ENCODE measurements at regions not wholly inside any gene's neighbourhood (a gene's known extent, or its start where the extent isn't known, plus 50 kb on each side); places are given as distances from the start of the nearest gene placed in this dataset.

GRCh38 chr14:83153081-83153480, 1619.4 kb upstream of the SEL1L start:
- Histone ChIP-seq H3K4me3 (no peak overlapping the region), H3K27me3 (no peaks in the 10 kb centered on the region), H3K4me1 (ENCODE audit: insufficient read depth) (no peaks in the 10 kb centered on the region), H3K9me3 (no peaks in the 10 kb centered on the region), H3K36me3 (no peaks in the 10 kb centered on the region), H3K27ac (no peak overlapping the region)
- no peak for DNase-seq
- intact Hi-C loops (cut with DNase I), result no loop called here
- 39 to 49% (median 48%) methylated on average over 1 of the region's 1 CpG for WGBS, 3 donors
- TF ChIP-seq, protein P1, sequence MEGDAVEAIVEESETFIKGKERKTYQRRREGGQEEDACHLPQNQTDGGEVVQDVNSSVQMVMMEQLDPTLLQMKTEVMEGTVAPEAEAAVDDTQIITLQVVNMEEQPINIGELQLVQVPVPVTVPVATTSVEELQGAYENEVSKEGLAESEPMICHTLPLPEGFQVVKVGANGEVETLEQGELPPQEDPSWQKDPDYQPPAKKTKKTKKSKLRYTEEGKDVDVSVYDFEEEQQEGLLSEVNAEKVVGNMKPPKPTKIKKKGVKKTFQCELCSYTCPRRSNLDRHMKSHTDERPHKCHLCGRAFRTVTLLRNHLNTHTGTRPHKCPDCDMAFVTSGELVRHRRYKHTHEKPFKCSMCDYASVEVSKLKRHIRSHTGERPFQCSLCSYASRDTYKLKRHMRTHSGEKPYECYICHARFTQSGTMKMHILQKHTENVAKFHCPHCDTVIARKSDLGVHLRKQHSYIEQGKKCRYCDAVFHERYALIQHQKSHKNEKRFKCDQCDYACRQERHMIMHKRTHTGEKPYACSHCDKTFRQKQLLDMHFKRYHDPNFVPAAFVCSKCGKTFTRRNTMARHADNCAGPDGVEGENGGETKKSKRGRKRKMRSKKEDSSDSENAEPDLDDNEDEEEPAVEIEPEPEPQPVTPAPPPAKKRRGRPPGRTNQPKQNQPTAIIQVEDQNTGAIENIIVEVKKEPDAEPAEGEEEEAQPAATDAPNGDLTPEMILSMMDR (IDR thresholded peaks at IDR 0.05), result no peak
- TF ChIP-seq EP300 (IDR thresholded peaks at IDR 0.05) (no peak), POLR2A (IDR thresholded peaks at IDR 0.05) (no peak)

DNA sequence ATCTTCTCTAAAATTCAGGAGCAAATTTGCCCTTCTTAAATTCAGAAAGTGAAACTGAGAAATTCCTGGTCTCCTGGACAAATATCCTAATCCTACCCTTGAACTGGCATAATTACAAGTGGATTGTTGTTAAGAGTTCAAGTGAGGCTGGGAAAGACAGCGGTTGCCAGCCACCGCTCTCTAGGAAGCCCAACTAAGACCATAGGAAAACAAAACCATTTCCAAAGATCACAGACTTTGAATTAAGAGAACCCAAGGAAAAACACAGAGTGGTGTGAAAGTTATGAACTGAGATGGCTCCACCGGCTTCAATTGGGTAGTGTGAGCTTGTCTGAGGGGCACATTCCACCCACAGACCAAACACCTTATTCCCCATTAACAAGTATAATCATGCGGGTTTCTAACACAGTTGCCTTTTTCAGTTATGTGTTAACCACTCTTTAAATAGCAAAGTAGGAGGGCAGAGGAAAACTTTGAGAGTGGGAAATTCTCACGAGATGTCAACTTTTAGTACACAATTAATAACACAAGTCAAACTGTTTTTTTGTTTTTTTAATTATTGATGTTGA, 1628.8 kb upstream of the SEL1L start:
- Histone ChIP-seq H3K4me3 (no peak overlapping the region), H3K27ac (no peak overlapping the region), H3K36me3 (no peaks in the 10 kb centered on the region), H3K9me3 (no peaks in the 10 kb centered on the region), H3K4me1 (ENCODE audit: insufficient read depth) (no peaks in the 10 kb centered on the region), H3K27me3 (no peaks in the 10 kb centered on the region)
- no peak for TF ChIP-seq POLR2A (IDR thresholded peaks at IDR 0.05)
- TF ChIP-seq, protein P1 (IDR thresholded peaks at IDR 0.05), result no peak
- no peak for TF ChIP-seq EP300 (IDR thresholded peaks at IDR 0.05)
- no peak for DNase-seq
- 86 to 91% (median 90%) methylated on average over 5 of the region's 5 CpGs for WGBS, 3 donors
- intact Hi-C loops (cut with DNase I), result no loop called here

GRCh38 chr14:83163016-83163415, 1629.4 kb upstream of the SEL1L start:
- Histone ChIP-seq H3K27me3 (no peaks in the 10 kb centered on the region), H3K4me3 (no peak overlapping the region), H3K27ac (no peak overlapping the region), H3K9me3 (no peaks in the 10 kb centered on the region), H3K36me3 (no peaks in the 10 kb centered on the region), H3K4me1 (ENCODE audit: insufficient read depth) (no peaks in the 10 kb centered on the region)
- 83 to 88% (median 86%) methylated on average over 4 of the region's 4 CpGs for WGBS, 3 donors
- DNase-seq, result no peak
- intact Hi-C loops (cut with DNase I), result no loop called here
- TF ChIP-seq POLR2A (IDR thresholded peaks at IDR 0.05) (no peak), EP300 (IDR thresholded peaks at IDR 0.05) (no peak)
- TF ChIP-seq, protein P1 (IDR thresholded peaks at IDR 0.05), result no peak

DNA sequence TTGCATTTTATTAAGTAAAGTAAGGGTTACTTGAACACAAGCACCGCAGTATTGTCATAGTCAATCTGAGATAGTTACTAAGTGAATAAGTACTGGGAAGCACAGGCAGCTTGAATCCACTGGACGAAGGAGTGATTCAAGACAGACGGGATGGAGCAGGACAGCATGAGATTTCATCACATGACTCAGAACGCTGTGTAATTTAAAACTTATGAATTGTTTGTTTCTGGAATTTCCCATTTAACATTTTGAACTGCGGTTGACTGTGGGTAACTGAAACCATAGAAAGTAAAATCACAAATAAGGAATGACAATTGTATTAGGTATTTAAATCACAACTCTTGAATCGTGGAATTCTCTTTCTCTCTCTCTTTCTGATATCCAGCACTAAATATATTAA, 1630.4 kb upstream of the SEL1L start:
- no peaks in the 10 kb centered on the region for H3K9me3 ChIP-seq
- intact Hi-C loops (cut with DNase I), result no loop called here
- no peak for DNase-seq
- H3K36me3 ChIP-seq, result no peaks in the 10 kb centered on the region
- H3K4me3 ChIP-seq, result no peak overlapping the region
- no peaks in the 10 kb centered on the region for H3K27me3 ChIP-seq
- WGBS, 3 donors, result 59 to 78% (median 76%) methylated on average over 6 of the region's 6 CpGs
- TF ChIP-seq EP300 (IDR thresholded peaks at IDR 0.05) (no peak), POLR2A (IDR thresholded peaks at IDR 0.05) (no peak)
- TF ChIP-seq, protein P1 (IDR thresholded peaks at IDR 0.05), result no peak
- no peak overlapping the region for H3K27ac ChIP-seq
- no peaks in the 10 kb centered on the region for H3K4me1 ChIP-seq (ENCODE audit: insufficient read depth)

All from ovary (tissue), 7 donors.